ENCODE measurements at regions not wholly inside any gene's neighbourhood (a gene's known extent, or its start where the extent isn't known, plus 50 kb on each side); places are given as distances from the start of the nearest gene placed in this dataset.

- ChIA-PET CTCF (interaction anchor here (1.1 kb wide), 2 partner anchors 16 to 42 kb away, joined by 3 read pairs; no protein-coding TSS in a partner anchor), POLR2A (no interaction called here)
- TF ChIP-seq CTCF (IDR thresholded peaks at IDR 0.05; ENCODE audit: control extremely low read depth, extremely low read depth, low read depth, missing control alignments) = no peak
- no peak for DNase-seq (ENCODE audit: extremely low spot score)
Measured at GRCh38 chr3:107963581-107963980, 127.2 kb downstream of the CD47 start.

DNA sequence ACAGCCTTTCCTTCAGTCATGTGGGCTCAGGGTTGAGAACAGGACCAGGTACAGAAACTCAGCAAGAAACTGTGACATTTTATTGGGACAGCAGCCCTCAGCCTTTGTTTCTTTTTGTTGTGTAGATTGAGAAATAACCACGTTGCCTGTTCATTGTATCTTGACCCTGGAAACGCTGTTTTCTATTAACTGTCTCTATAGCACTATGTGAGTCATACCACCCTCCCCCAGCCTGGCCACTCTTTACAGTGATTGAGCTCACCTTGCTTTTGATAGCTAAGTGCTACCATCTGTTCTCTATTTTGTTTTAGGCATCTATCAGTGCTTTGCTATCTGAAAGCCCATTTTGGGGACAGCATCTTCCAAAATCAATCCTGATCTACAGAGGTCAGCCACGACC, 127.9 kb downstream of the CD47 start:
- TF ChIP-seq CTCF (IDR thresholded peaks at IDR 0.05; ENCODE audit: control extremely low read depth, extremely low read depth, low read depth, missing control alignments) = no peak
- ChIA-PET CTCF (interaction anchor here (1.1 kb wide), 1 partner anchor 17 kb away, joined by 3 read pairs; no protein-coding TSS in a partner anchor), POLR2A (no interaction called here)
- no peak for DNase-seq (ENCODE audit: extremely low spot score)

GRCh38 chr3:107962037-107962436, 128.8 kb downstream of the CD47 start:
- ChIA-PET CTCF (no interaction called here), POLR2A (no interaction called here)
- no peak for TF ChIP-seq CTCF (IDR thresholded peaks at IDR 0.05; ENCODE audit: control extremely low read depth, extremely low read depth, low read depth, missing control alignments)
- DNase-seq (ENCODE audit: extremely low spot score) = no peak

- ChIA-PET POLR2A (no interaction called here), CTCF (no interaction called here)
- no peak for DNase-seq (ENCODE audit: extremely low spot score)
- no peak for TF ChIP-seq CTCF (IDR thresholded peaks at IDR 0.05; ENCODE audit: control extremely low read depth, extremely low read depth, low read depth, missing control alignments)
Measured at GRCh38 chr3:107959550-107960154, 131.2 kb downstream of the CD47 start.

DNA sequence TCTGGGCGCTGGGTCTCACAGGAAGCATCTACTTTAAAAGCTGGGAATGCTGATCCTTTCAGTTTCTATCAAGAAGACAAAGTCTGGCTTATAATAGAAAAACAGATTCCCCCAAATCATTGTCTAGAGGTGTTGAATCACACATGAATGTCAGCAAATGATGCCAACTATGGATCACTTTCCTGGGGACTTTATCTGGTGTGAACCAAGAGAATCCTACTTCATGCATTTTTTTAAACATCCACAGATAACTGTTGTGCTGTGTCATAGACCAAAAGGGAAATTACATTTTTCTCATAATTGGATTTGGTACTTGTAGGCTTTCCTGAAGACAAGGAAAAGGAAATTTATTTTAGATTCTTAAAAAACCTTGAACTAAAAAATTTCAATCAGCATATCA, 132.7 kb downstream of the CD47 start:
- POLR2A ChIA-PET = no interaction called here
- CTCF ChIA-PET = no interaction called here
- DNase-seq (ENCODE audit: extremely low spot score) = no peak
- no peak for TF ChIP-seq CTCF (IDR thresholded peaks at IDR 0.05; ENCODE audit: control extremely low read depth, extremely low read depth, low read depth, missing control alignments)

DNA sequence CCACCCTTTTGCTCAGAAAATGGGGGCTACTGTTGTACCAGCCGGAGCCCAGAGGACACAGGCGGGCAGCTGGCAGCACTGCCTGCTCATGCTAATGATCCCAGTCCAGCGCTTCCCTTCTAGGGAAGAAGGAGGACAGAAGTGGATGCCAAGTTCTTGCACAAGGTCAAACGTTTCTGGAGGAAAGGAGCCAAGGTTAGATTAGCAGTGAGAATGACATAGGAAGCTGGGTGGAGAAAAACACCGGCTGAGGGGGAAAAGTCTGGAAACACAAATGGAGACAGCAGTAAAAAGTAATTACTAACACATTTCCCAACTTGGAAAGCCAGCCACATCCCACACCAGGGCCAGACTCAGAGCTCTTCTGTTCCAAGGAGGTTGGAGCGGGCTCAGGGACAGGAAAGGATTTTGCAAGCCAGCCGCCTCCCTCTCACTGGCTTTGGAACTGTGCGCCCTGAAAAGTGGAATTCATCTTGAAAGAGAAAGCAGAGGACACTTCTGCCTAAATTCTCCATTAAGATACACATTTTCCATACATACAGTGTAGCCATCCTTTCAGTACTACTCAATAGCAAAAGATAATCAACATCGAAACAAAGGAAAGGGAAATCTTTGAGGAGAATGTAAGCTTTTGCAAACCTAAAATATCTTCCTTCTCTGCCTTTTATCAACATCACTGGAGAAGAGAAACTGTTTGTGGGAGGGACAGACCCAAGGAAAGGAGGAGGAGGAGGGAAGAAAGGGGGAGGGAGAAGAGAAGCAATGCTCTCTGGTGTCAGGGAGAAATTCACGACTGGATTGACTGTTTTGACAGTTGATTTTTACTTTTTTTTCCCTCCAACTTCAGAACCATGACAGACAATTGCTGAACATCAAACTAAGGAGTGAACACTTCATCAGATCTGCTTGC, 133.6 kb downstream of the CD47 start:
- no peak for DNase-seq (ENCODE audit: extremely low spot score)
- TF ChIP-seq CTCF (IDR thresholded peaks at IDR 0.05; ENCODE audit: control extremely low read depth, extremely low read depth, low read depth, missing control alignments) = no peak
- ChIA-PET CTCF (interaction anchor here (1.0 to 2.2 kb wide), 3 partner anchors 13 to 57 kb away, joined by 3 to 6 read pairs (median 5); no protein-coding TSS in a partner anchor), POLR2A (no interaction called here)
